HL-60/S4 (cell line): ENCODE measurements at regions not wholly inside any gene's neighbourhood (a gene's known extent, or its start where the extent isn't known, plus 50 kb on each side); places are given as distances from the start of the nearest gene placed in this dataset.

Experiments
- in situ Hi-C: fragments of 300-500 bp; cut with MboI; formaldehyde crosslinking; loops from 2 replicates; pipeline ENCODE4 v1.14.3; 2022; ENCODE audit warnings: low sequenced_read_pairs

GRCh38 chr4:74505355-74505978, 60.5 kb downstream of the AREG start:
- in situ Hi-C loops = loop anchor here (25.0 kb wide), 1 partner anchor 118 kb away; no protein-coding TSS in a partner anchor

- in situ Hi-C loops = loop anchor here (25.0 kb wide), 1 partner anchor 122 kb away; no protein-coding TSS in a partner anchor
Observed at GRCh38 chr4:74509363-74509762, 64.4 kb downstream of the AREG start.

- in situ Hi-C loops = loop anchor here (25.0 kb wide), 1 partner anchor 129 kb away; no protein-coding TSS in a partner anchor
Observed at GRCh38 chr4:74516303-74516702, 71.4 kb downstream of the AREG start.

- in situ Hi-C loops = loop anchor here (25.0 kb wide), 1 partner anchor 131 kb away; no protein-coding TSS in a partner anchor
Observed at GRCh38 chr4:74517996-74518395, 73.1 kb downstream of the AREG start.

GRCh38 chr4:74522251-74522991, 77.5 kb downstream of the AREG start:
- in situ Hi-C loops = loop anchor here (25.0 kb wide), 1 partner anchor 135 kb away; no protein-coding TSS in a partner anchor

- in situ Hi-C loops = loop anchor here (25.0 kb wide), 1 partner anchor 136 kb away; no protein-coding TSS in a partner anchor
Observed at GRCh38 chr4:74523096-74523495, 78.2 kb downstream of the AREG start.

GRCh38 chr4:74524985-74525384, 80.0 kb downstream of the AREG start:
- in situ Hi-C loops = loop anchor here (25.0 kb wide), 1 partner anchor 138 kb away; no protein-coding TSS in a partner anchor

GRCh38 chr4:74527049-74527448, 82.1 kb downstream of the AREG start:
- in situ Hi-C loops = no loop called here

- in situ Hi-C loops = no loop called here
Observed at GRCh38 chr4:74528178-74528577, 83.2 kb downstream of the AREG start.

GRCh38 chr4:74529284-74530041, 84.5 kb downstream of the AREG start:
- in situ Hi-C loops = no loop called here

GRCh38 chr4:74531963-74532794, 87.2 kb downstream of the AREG start:
- in situ Hi-C loops = no loop called here

GRCh38 chr4:74534121-74534520, 89.2 kb downstream of the AREG start:
- in situ Hi-C loops = no loop called here

- in situ Hi-C loops = no loop called here
Observed at GRCh38 chr4:74534936-74535335, 90.0 kb downstream of the AREG start.

- in situ Hi-C loops = no loop called here
Observed at GRCh38 chr4:74535512-74535911, 90.6 kb downstream of the AREG start.

GRCh38 chr4:74536557-74536956, 91.6 kb downstream of the AREG start:
- in situ Hi-C loops = no loop called here

- in situ Hi-C loops = no loop called here
Observed at GRCh38 chr4:74537459-74537858, 92.5 kb downstream of the AREG start.

GRCh38 chr4:74539044-74539790, 94.3 kb downstream of the AREG start:
- in situ Hi-C loops = no loop called here

- in situ Hi-C loops = no loop called here
Observed at GRCh38 chr4:74540193-74540592, 95.3 kb downstream of the AREG start.

GRCh38 chr4:74541667-74542066, 96.7 kb downstream of the AREG start:
- in situ Hi-C loops = no loop called here
